H1 (cell line): ENCODE measurements at regions not wholly inside any gene's neighbourhood (a gene's known extent, or its start where the extent isn't known, plus 50 kb on each side); places are given as distances from the start of the nearest gene placed in this dataset.

Experiments used
- CTCF ChIA-PET: fragments of 300-600 bp; sonication (Branson Sonifier 250); formaldehyde crosslinking; loops from one replicate; lab custom pipeline; 2021; ENCODE audit not compliant: partially characterized antibody; lab: Charles Lee
- POLR2A ChIA-PET: fragments of 300-600 bp; sonication (Branson Sonifier 250); formaldehyde crosslinking; loops from one replicate; lab custom pipeline; 2021; ENCODE audit warnings: inconsistent platforms; ENCODE audit not compliant: partially characterized antibody; lab: Charles Lee
- DNase-seq, 2 experiments: peaks; one replicate each; pipeline versions ENCODE4 v3.0.0 to v3.0.0-alpha.2; 2010 to 2022; ENCODE audit warnings: low spot score in 2 of 2, low read depth in 1 of 2, mixed read lengths in 1 of 2
- FAIRE-seq: peaks from 2 replicates; lab custom pipeline; 2011; peaks lifted over from hg19 to GRCh38; lab: Jason Lieb, UNC
- H2AFZ ChIP-seq: 2 replicates; pipeline ENCODE4 v1.8.1; 2012; ENCODE audit warnings: low read length, inconsistent platforms
- H2AK5ac ChIP-seq: 2 replicates; pipeline ENCODE4 v1.6.1; 2013; ENCODE audit warnings: low read depth, low read length
- H2BK120ac ChIP-seq: replicated peaks from 2 replicates; pipeline ENCODE3; 2013; ENCODE audit warnings: low read depth, low read length, inconsistent platforms
- H2BK12ac ChIP-seq: 2 replicates; pipeline ENCODE4 v1.6.1; 2013; ENCODE audit warnings: low read depth, low read length
- H2BK15ac ChIP-seq: 2 replicates; pipeline ENCODE4 v1.6.1; 2013; ENCODE audit warnings: low read length
- H2BK20ac ChIP-seq: 2 replicates; pipeline ENCODE4 v1.6.1; 2013; ENCODE audit warnings: low read length
- H2BK5ac ChIP-seq: 2 replicates; pipeline ENCODE4 v1.6.1; 2013; ENCODE audit warnings: low read depth, low read length
- H3K14ac ChIP-seq: 2 replicates; pipeline ENCODE4 v1.6.1; 2013; ENCODE audit warnings: inconsistent platforms; ENCODE audit not compliant: insufficient read length
- H3K18ac ChIP-seq: 2 replicates; pipeline ENCODE4 v1.6.1; 2013; ENCODE audit warnings: low read length; ENCODE audit errors: extremely low read depth
- H3K23ac ChIP-seq: 2 replicates; pipeline ENCODE4 v1.6.1; 2013; ENCODE audit warnings: inconsistent platforms; ENCODE audit not compliant: insufficient read length
- H3K23me2 ChIP-seq: 2 replicates; pipeline ENCODE4 v1.6.1; 2013; ENCODE audit warnings: low read depth, low read length
- H3K27ac ChIP-seq: 2 replicates; pipeline ENCODE4 v1.6.1; 2011; ENCODE audit warnings: low read depth, low read length, inconsistent platforms
- H3K27me3 ChIP-seq, 4 experiments: replicated peaks in 1 of 4; 1 replicate in 1 of 4; 2 replicates in 3 of 4; pipeline versions ENCODE4 v1.6.1 to v1.8.1; 2011 to 2013; ENCODE audit warnings: low read length in 3 of 4, mild to moderate bottlenecking in 3 of 4, inconsistent platforms in 2 of 4, mixed read lengths in 2 of 4, moderate library complexity in 1 of 4; ENCODE audit not compliant: control insufficient read depth in 3 of 4, insufficient read depth in 3 of 4; ENCODE audit errors: extremely low read depth in 1 of 4
- H3K36me3 ChIP-seq, 4 experiments: 2 replicates each; pipeline versions ENCODE4 v1.6.1 to v1.8.1; 2011 to 2013; ENCODE audit warnings: mild to moderate bottlenecking in 4 of 4, low read length in 3 of 4, moderate library complexity in 2 of 4, control low read depth in 1 of 4, inconsistent platforms in 1 of 4; ENCODE audit not compliant: insufficient read depth in 4 of 4, control insufficient read depth in 2 of 4
- H3K4ac ChIP-seq: replicated peaks from 2 replicates; pipeline ENCODE3; 2013; ENCODE audit warnings: low read length, low read depth, mixed read lengths, inconsistent platforms; ENCODE audit not compliant: insufficient read length
- H3K4me1 ChIP-seq, 4 experiments: replicated peaks in 1 of 4; 1 replicate in 1 of 4; 2 replicates in 3 of 4; pipeline versions ENCODE4 v1.6.1 to v1.8.1; 2011 to 2013; ENCODE audit warnings: low read length in 3 of 4, inconsistent platforms in 2 of 4, mixed read lengths in 1 of 4; ENCODE audit not compliant: insufficient read depth in 4 of 4, control insufficient read depth in 3 of 4
- H3K4me2 ChIP-seq, 2 experiments: 2 replicates each; pipeline versions ENCODE4 v1.6.1 to v1.8.1; 2011 to 2013; ENCODE audit warnings: low read depth in 2 of 2, low read length in 2 of 2, control low read depth in 1 of 2, inconsistent platforms in 1 of 2, mild to moderate bottlenecking in 1 of 2; ENCODE audit not compliant: insufficient read depth in 1 of 2
- H3K4me3 ChIP-seq, 4 experiments: fragments of 200-600, 300-600 bp in 1 of 4; sonication (generic), shearing (Covaris generic), sonication (Bioruptor Twin) in 1 of 4; 2 replicates each; pipeline versions ENCODE4 v1.5.1 to v1.8.1; 2011 to 2016; ENCODE audit warnings: low read length in 4 of 4, low read depth in 3 of 4, control low read depth in 2 of 4, inconsistent platforms in 2 of 4, mild to moderate bottlenecking in 2 of 4, mixed read lengths in 1 of 4, moderate library complexity in 1 of 4; ENCODE audit not compliant: insufficient read depth in 2 of 4; ENCODE audit errors: extremely low read depth in 1 of 4
- H3K56ac ChIP-seq: replicated peaks from 2 replicates; pipeline ENCODE3; 2013; ENCODE audit warnings: low read depth, mild to moderate bottlenecking, mixed read lengths, low read length, inconsistent platforms; ENCODE audit not compliant: insufficient read length
- H3K79me1 ChIP-seq: 2 replicates; pipeline ENCODE4 v1.6.1; 2013; ENCODE audit warnings: low read depth, low read length, control low read depth
- H3K79me2 ChIP-seq, 2 experiments: 2 replicates each; pipeline versions ENCODE4 v1.6.1 to v1.8.1; 2012 to 2013; ENCODE audit warnings: low read length in 2 of 2, mild to moderate bottlenecking in 2 of 2, inconsistent platforms in 1 of 2; ENCODE audit not compliant: insufficient read depth in 2 of 2, control insufficient read depth in 1 of 2
- H3K9ac ChIP-seq, 4 experiments: replicated peaks in 1 of 4; 1 replicate in 1 of 4; 2 replicates in 3 of 4; pipeline versions ENCODE4 v1.6.1 to v1.8.1; 2011 to 2013; ENCODE audit warnings: low read depth in 3 of 4, low read length in 3 of 4, control low read depth in 2 of 4, mild to moderate bottlenecking in 2 of 4, moderate library complexity in 2 of 4, inconsistent platforms in 1 of 4; ENCODE audit errors: extremely low read depth in 1 of 4
- H3K9me3 ChIP-seq, 2 experiments: 2 replicates each; pipeline versions ENCODE4 v1.6.1 to v1.8.1; 2012 to 2013; ENCODE audit warnings: mild to moderate bottlenecking in 2 of 2, moderate library complexity in 2 of 2, control low read depth in 1 of 2, inconsistent platforms in 1 of 2, low read depth in 1 of 2, low read length in 1 of 2, mixed read lengths in 1 of 2; ENCODE audit not compliant: insufficient read depth in 2 of 2
- H4K20me1 ChIP-seq, 2 experiments: replicated peaks in 1 of 2; 2 replicates each; pipeline versions ENCODE3 to v1.8.1; 2011 to 2013; ENCODE audit warnings: inconsistent platforms in 2 of 2, low read length in 2 of 2, mild to moderate bottlenecking in 1 of 2; ENCODE audit not compliant: insufficient read depth in 2 of 2, control insufficient read depth in 1 of 2
- H4K5ac ChIP-seq: 2 replicates; pipeline ENCODE4 v1.6.1; 2013; ENCODE audit warnings: low read length, low read depth, mixed read lengths, inconsistent platforms; ENCODE audit not compliant: insufficient read length
- H4K8ac ChIP-seq: 2 replicates; pipeline ENCODE4 v1.8.0; 2013; ENCODE audit warnings: mild to moderate bottlenecking, moderate library complexity, low read length, inconsistent platforms; ENCODE audit not compliant: insufficient read depth; ENCODE audit errors: extremely low read depth
- H4K91ac ChIP-seq: replicated peaks from 2 replicates; pipeline ENCODE3; 2013; ENCODE audit warnings: low read length, mixed read lengths, inconsistent platforms; ENCODE audit not compliant: insufficient read length
- BACH1 ChIP-seq: IDR thresholded peaks from 2 replicates; pipeline ENCODE4 v1.6.1; 2012; ENCODE audit warnings: low read length, improper control_type of control experiment
- CBX5 ChIP-seq: fragments of 300-800, 300-1000 bp; sonication (generic); IDR thresholded peaks from 2 replicates; pipeline ENCODE4 v1.7.1; 2016; ENCODE audit warnings: antibody characterized with exemption, low read length, low read depth
- EGR1 ChIP-seq: IDR thresholded peaks from 2 replicates; pipeline ENCODE4 v1.6.1; 2011; ENCODE audit warnings: low read depth, low read length, borderline replicate concordance
- POLR2AphosphoS5 ChIP-seq: IDR thresholded peaks from 2 replicates; pipeline ENCODE4 v1.6.1; 2011; ENCODE audit warnings: low read depth, low read length
- RBBP5 ChIP-seq: IDR thresholded peaks from 2 replicates; pipeline ENCODE4 v1.7.1; 2012; ENCODE audit warnings: low read depth, mild to moderate bottlenecking, inconsistent platforms, low read length, moderate library complexity, borderline replicate concordance
- ZNF274 ChIP-seq: IDR thresholded peaks from 2 replicates; pipeline ENCODE4 v1.7.0; 2012; ENCODE audit warnings: low read length, borderline replicate concordance; ENCODE audit errors: extremely low read depth
- WGBS, 2 experiments: shearing (Covaris generic) in 1 of 2; methylation state at CpG; one replicate each; pipeline versions ENCODE4 v1.1.6 to v1.1.7; 2013 to 2015; ENCODE audit warnings: low lambda C conversion rate in 2 of 2, mixed read lengths in 2 of 2, inconsistent platforms in 1 of 2, low coverage in 1 of 2, missing lambda C conversion rate in 1 of 2; ENCODE audit not compliant: insufficient replicate concordance in 2 of 2, insufficient coverage in 1 of 2, insufficient read length in 1 of 2; ENCODE audit errors: extremely low coverage in 1 of 2, missing lambda C conversion rate in 1 of 2; 5-methylcytosine and 5-hydroxymethylcytosine counted together
- TF ChIP-seq, protein P1 (sequence below), 3 experiments: IDR thresholded peaks; 1 replicate in 2 of 3; 2 replicates in 1 of 3; pipeline versions ENCODE4 v1.5.1 to v1.6.1; 2011; ENCODE audit warnings: low read length in 3 of 3, mild to moderate bottlenecking in 3 of 3, inconsistent platforms in 2 of 3, low read depth in 1 of 3, moderate library complexity in 1 of 3; ENCODE audit not compliant: insufficient read depth in 1 of 3; ENCODE audit errors: control extremely low read depth in 1 of 3
- TF ChIP-seq, protein P2 (sequence below): IDR thresholded peaks from 2 replicates; pipeline ENCODE4 v1.6.1; 2011; ENCODE audit warnings: low read depth, mild to moderate bottlenecking, low read length; ENCODE audit not compliant: insufficient read depth

DNA sequence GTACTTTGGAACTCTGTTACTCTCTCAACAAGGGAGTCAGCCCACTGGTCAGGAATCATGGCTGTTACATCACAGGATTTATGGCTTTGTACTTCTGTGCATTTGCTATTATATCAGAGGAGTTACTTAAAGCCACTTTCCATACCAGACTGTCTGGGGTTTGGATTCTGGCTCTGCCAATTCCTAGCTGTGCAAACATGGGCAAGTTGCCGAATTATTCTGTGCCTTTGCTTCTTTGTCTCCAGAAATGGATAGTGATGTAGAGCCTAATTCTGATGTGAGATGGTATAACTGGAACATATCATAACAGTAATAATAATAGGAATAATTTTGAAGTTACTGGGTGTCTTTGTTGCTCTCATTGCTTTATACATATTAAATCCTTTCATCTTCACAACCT, 1047.3 kb upstream of the SEMA6A start:
- no peak overlapping the region for H3K9ac ChIP-seq
- POLR2A ChIA-PET, result no interaction called here
- no peak overlapping the region for H3K23ac ChIP-seq
- no peak overlapping the region for H3K56ac ChIP-seq
- no peak overlapping the region for H4K5ac ChIP-seq
- H3K23me2 ChIP-seq, result no peaks in the 10 kb centered on the region
- H3K4me1 ChIP-seq, result no peaks in the 10 kb centered on the region
- TF ChIP-seq EGR1 (no peak), RBBP5 (no peak), BACH1 (no peak), CBX5 (no peak), ZNF274 (no peak), POLR2AphosphoS5 (no peak)
- TF ChIP-seq, protein P1, sequence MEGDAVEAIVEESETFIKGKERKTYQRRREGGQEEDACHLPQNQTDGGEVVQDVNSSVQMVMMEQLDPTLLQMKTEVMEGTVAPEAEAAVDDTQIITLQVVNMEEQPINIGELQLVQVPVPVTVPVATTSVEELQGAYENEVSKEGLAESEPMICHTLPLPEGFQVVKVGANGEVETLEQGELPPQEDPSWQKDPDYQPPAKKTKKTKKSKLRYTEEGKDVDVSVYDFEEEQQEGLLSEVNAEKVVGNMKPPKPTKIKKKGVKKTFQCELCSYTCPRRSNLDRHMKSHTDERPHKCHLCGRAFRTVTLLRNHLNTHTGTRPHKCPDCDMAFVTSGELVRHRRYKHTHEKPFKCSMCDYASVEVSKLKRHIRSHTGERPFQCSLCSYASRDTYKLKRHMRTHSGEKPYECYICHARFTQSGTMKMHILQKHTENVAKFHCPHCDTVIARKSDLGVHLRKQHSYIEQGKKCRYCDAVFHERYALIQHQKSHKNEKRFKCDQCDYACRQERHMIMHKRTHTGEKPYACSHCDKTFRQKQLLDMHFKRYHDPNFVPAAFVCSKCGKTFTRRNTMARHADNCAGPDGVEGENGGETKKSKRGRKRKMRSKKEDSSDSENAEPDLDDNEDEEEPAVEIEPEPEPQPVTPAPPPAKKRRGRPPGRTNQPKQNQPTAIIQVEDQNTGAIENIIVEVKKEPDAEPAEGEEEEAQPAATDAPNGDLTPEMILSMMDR (IDR thresholded peaks at IDR 0.05; ENCODE audit: control extremely low read depth in 1 of 3, insufficient read depth in 1 of 3, low read depth in 1 of 3, low read length in 3 of 3), result no peak
- TF ChIP-seq, protein P2, sequence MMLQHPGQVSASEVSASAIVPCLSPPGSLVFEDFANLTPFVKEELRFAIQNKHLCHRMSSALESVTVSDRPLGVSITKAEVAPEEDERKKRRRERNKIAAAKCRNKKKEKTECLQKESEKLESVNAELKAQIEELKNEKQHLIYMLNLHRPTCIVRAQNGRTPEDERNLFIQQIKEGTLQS, result no peak
- H3K36me3 ChIP-seq, result no peaks in the 10 kb centered on the region
- H2BK120ac ChIP-seq, result no peak overlapping the region
- no peak overlapping the region for H4K91ac ChIP-seq
- H3K4me2 ChIP-seq, result no peak overlapping the region
- no peak overlapping the region for H2BK20ac ChIP-seq
- DNase-seq (no peak), FAIRE-seq (no peak)
- no peak overlapping the region for H2AK5ac ChIP-seq
- no peak overlapping the region for H2BK12ac ChIP-seq
- no peaks in the 10 kb centered on the region for H3K79me2 ChIP-seq
- H4K20me1 ChIP-seq, result no peaks in the 10 kb centered on the region
- H2AFZ ChIP-seq, result no peak overlapping the region
- H2BK5ac ChIP-seq, result no peak overlapping the region
- no peak overlapping the region for H3K18ac ChIP-seq
- no peak overlapping the region for H3K4me3 ChIP-seq
- H3K9me3 ChIP-seq, result 0 out of 4 replicates have a peak, but pooled peaks cover 0 to 2% of the 10 kb centered on the region in 2 experiments
- WGBS, 2 experiments, result 100% methylated on average over 1 of the region's 1 CpG; no CpG with 5 or more reads in 1 of the 2 experiments
- no peak overlapping the region for H4K8ac ChIP-seq
- no peaks in the 10 kb centered on the region for H3K79me1 ChIP-seq
- CTCF ChIA-PET, result no interaction called here
- no peak overlapping the region for H3K27ac ChIP-seq
- H3K27me3 ChIP-seq, result no peaks in the 10 kb centered on the region
- no peak overlapping the region for H3K14ac ChIP-seq
- no peak overlapping the region for H3K4ac ChIP-seq
- H2BK15ac ChIP-seq, result no peak overlapping the region
